ENCODE measurements at regions not wholly inside any gene's neighbourhood (a gene's known extent, or its start where the extent isn't known, plus 50 kb on each side); places are given as distances from the start of the nearest gene placed in this dataset.

DNA sequence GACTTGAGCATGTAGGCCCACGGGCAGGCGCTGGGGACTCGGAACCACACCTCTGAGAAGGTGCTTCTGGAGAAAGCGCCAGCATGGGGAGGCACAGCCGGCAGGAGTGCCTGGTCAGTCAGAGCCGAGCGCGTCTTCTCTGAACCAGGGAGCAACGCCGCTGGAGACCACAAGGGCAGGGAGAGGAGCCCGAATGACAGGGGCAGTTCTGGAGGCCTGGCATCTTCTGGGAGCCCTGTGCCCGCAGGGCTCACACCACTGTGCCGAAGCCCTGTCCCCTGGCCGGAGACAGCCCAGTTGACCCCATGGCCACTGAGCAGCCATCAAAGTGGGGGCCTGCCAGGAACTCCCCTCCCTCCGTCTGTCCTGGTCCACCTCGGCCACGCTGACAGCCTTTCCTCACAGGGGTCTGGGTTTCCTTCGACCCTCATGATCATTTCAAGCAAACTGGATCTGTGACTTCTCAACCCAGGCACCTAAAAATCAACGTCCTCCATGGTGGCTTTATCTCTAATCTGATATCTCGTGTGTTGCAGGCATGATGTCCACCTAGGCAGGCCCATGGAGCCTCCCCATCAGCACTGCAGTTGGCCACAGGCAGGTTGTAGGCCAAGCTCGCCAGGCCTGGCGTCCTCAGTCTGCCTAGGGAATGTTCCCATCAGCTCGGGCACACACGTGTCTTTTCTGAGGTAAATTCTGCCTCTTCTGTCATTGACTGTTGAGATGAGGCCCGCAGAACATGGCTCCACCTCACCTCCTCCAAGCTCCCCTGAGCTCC, 299.3 kb upstream of the RTL1 start:
- CTCF ChIA-PET (ENCODE audit: unreplicated experiment), result no interaction called here
- POLR2A ChIA-PET, result no interaction called here

DNA sequence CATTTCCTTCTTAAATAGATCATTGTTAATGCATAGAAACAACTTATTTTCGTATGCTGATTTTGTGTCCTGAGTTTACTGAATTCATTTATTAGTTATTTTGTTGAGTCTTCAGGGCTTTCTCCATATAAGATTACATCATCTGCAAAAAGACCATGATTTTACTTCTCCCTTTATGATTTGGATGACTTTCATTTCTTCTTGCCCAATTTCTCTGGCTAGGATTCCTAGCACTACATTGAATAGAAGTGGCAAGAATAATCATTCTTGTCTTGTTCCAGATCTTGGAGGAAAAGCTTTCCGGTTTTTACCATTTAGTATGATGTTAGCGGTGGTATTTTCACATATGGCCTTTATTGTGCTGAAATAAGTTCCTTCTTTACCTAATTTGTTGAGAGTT, 303.0 kb upstream of the RTL1 start:
- TF ChIP-seq, protein P1, sequence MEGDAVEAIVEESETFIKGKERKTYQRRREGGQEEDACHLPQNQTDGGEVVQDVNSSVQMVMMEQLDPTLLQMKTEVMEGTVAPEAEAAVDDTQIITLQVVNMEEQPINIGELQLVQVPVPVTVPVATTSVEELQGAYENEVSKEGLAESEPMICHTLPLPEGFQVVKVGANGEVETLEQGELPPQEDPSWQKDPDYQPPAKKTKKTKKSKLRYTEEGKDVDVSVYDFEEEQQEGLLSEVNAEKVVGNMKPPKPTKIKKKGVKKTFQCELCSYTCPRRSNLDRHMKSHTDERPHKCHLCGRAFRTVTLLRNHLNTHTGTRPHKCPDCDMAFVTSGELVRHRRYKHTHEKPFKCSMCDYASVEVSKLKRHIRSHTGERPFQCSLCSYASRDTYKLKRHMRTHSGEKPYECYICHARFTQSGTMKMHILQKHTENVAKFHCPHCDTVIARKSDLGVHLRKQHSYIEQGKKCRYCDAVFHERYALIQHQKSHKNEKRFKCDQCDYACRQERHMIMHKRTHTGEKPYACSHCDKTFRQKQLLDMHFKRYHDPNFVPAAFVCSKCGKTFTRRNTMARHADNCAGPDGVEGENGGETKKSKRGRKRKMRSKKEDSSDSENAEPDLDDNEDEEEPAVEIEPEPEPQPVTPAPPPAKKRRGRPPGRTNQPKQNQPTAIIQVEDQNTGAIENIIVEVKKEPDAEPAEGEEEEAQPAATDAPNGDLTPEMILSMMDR (conservative IDR thresholded peaks at IDR 0.05; ENCODE audit: low read length), result no peak
- TF ChIP-seq EZH2phosphoT487 (IDR thresholded peaks at IDR 0.05; ENCODE audit: borderline replicate concordance, low read depth, low read length), result no peak
- no TSS peak for BruUV-seq (replicated peaks)
- Histone ChIP-seq H4K20me1 (ENCODE audit: insufficient read depth, low read length) (no peaks in the 10 kb centered on the region), H3K4me1 (ENCODE audit: insufficient read depth, low read length, poor library complexity, severe bottlenecking) (no peaks in the 10 kb centered on the region), H3K36me3 (ENCODE audit: insufficient read depth, low read length) (no peaks in the 10 kb centered on the region), H3K9me3 (ENCODE audit: low read length) (peaks cover 31% of the 10 kb centered on the region), H3K27ac (ENCODE audit: low read depth, low read length, poor library complexity, severe bottlenecking) (no peak overlapping the region), H3K79me2 (ENCODE audit: insufficient read depth, low read depth, low read length) (no peaks in the 10 kb centered on the region), H3K4me3 (ENCODE audit: low read depth, low read length, poor library complexity, severe bottlenecking) (no peak overlapping the region), H3K4me2 (ENCODE audit: low read length) (no peak overlapping the region), H2AFZ (ENCODE audit: low read length) (no peak overlapping the region), H3K9me2 (ENCODE audit: insufficient read depth, low read length) (no peaks in the 10 kb centered on the region)
- intact Hi-C loops (cut with micrococcal nuclease; ENCODE audit: unreplicated experiment), result no loop called here
- POLR2A ChIA-PET, result no interaction called here
- no peak for DNase-seq (ENCODE audit: low spot score)
- CTCF ChIA-PET (ENCODE audit: unreplicated experiment), result no interaction called here

More for the DNA sequence above, 299.3 kb upstream of the RTL1 start:
- Histone ChIP-seq H3K27ac (ENCODE audit: low read depth, low read length, poor library complexity, severe bottlenecking) (no peak overlapping the region), H3K4me1 (ENCODE audit: insufficient read depth, low read length, poor library complexity, severe bottlenecking) (no peaks in the 10 kb centered on the region), H3K4me3 (ENCODE audit: low read depth, low read length, poor library complexity, severe bottlenecking) (no peak overlapping the region), H3K4me2 (ENCODE audit: low read length) (no peak overlapping the region), H3K36me3 (ENCODE audit: insufficient read depth, low read length) (no peaks in the 10 kb centered on the region), H4K20me1 (ENCODE audit: insufficient read depth, low read length) (no peaks in the 10 kb centered on the region), H3K79me2 (ENCODE audit: insufficient read depth, low read depth, low read length) (no peaks in the 10 kb centered on the region), H3K9me2 (ENCODE audit: insufficient read depth, low read length) (no peaks in the 10 kb centered on the region), H3K9me3 (ENCODE audit: low read length) (peaks cover 8% of the 10 kb centered on the region), H2AFZ (ENCODE audit: low read length) (no peak overlapping the region)
- DNase-seq (ENCODE audit: low spot score), result no peak
- intact Hi-C loops (cut with micrococcal nuclease; ENCODE audit: unreplicated experiment), result no loop called here
- no TSS peak for BruUV-seq (replicated peaks)
- TF ChIP-seq, protein P1 (conservative IDR thresholded peaks at IDR 0.05; ENCODE audit: low read length), result no peak
- TF ChIP-seq EZH2phosphoT487 (IDR thresholded peaks at IDR 0.05; ENCODE audit: borderline replicate concordance, low read depth, low read length), result no peak

DNA sequence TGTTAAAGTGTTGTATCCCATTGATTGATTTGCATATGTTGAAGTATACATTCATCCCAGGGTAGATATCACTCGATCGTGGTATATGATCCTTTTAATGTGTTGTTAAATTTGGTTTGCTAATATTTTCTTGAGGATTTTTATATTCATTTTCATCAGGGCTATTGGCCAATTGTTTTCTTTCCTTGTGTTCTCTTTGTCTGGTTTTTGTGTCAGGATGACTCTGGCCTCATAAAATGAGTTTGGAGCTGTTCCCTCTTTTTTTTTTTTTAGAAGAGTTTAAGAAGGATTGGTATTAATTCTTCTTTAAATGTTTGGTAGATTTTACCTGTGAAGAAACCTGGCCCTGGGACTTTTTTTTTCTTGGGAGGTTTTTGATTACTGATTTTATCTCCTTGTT, 303.5 kb upstream of the RTL1 start:
- POLR2A ChIA-PET, result no interaction called here
- no TSS peak for BruUV-seq (replicated peaks)
- CTCF ChIA-PET (ENCODE audit: unreplicated experiment), result no interaction called here

More for the DNA sequence above, 303.5 kb upstream of the RTL1 start:
- Histone ChIP-seq H2AFZ (ENCODE audit: low read length) (no peak overlapping the region), H3K4me2 (ENCODE audit: low read length) (no peak overlapping the region), H4K20me1 (ENCODE audit: insufficient read depth, low read length) (no peaks in the 10 kb centered on the region), H3K36me3 (ENCODE audit: insufficient read depth, low read length) (no peaks in the 10 kb centered on the region), H3K9me2 (ENCODE audit: insufficient read depth, low read length) (no peaks in the 10 kb centered on the region), H3K79me2 (ENCODE audit: insufficient read depth, low read depth, low read length) (no peaks in the 10 kb centered on the region), H3K9me3 (ENCODE audit: low read length) (peaks cover 31% of the 10 kb centered on the region), H3K4me1 (ENCODE audit: insufficient read depth, low read length, poor library complexity, severe bottlenecking) (no peaks in the 10 kb centered on the region), H3K27ac (ENCODE audit: low read depth, low read length, poor library complexity, severe bottlenecking) (no peak overlapping the region), H3K4me3 (ENCODE audit: low read depth, low read length, poor library complexity, severe bottlenecking) (no peak overlapping the region)
- no peak for DNase-seq (ENCODE audit: low spot score)
- no peak for TF ChIP-seq EZH2phosphoT487 (IDR thresholded peaks at IDR 0.05; ENCODE audit: borderline replicate concordance, low read depth, low read length)
- TF ChIP-seq, protein P1 (conservative IDR thresholded peaks at IDR 0.05; ENCODE audit: low read length), result no peak
- intact Hi-C loops (cut with micrococcal nuclease; ENCODE audit: unreplicated experiment), result no loop called here

Data from OCI-LY7 (cell line).